ENCODE measurements at regions not wholly inside any gene's neighbourhood (a gene's known extent, or its start where the extent isn't known, plus 50 kb on each side); places are given as distances from the start of the nearest gene placed in this dataset.

- TF ChIP-seq CTCF (IDR thresholded peaks at IDR 0.05; ENCODE audit: insufficient read depth, missing control alignments) = no peak
- DNase-seq (ENCODE audit: insufficient read length, low spot score) = no peak
- FAIRE-seq = no peak
These were observed 91.8 kb upstream of the ENPP6 start for GRCh38 chr4:184309241-184310170.

- FAIRE-seq (no peak), DNase-seq (ENCODE audit: insufficient read length, low spot score) (no peak)
- no peak for TF ChIP-seq CTCF (IDR thresholded peaks at IDR 0.05; ENCODE audit: insufficient read depth, missing control alignments)
These were observed 89.3 kb upstream of the ENPP6 start for GRCh38 chr4:184306949-184307348.

- no peak for TF ChIP-seq CTCF (IDR thresholded peaks at IDR 0.05; ENCODE audit: insufficient read depth, missing control alignments)
- no peak for FAIRE-seq
- DNase-seq (ENCODE audit: insufficient read length, low spot score) = no peak
These were observed 88.8 kb upstream of the ENPP6 start for GRCh38 chr4:184306470-184306869.

GRCh38 chr4:184300816-184301215, 83.1 kb upstream of the ENPP6 start:
- TF ChIP-seq CTCF (IDR thresholded peaks at IDR 0.05; ENCODE audit: insufficient read depth, missing control alignments) = no peak

GRCh38 chr4:184298254-184298653, 80.6 kb upstream of the ENPP6 start:
- DNase-seq (ENCODE audit: insufficient read length, low spot score) (no peak), FAIRE-seq (no peak)
- TF ChIP-seq CTCF (IDR thresholded peaks at IDR 0.05; ENCODE audit: insufficient read depth, missing control alignments) = no peak

More at GRCh38 chr4:184300816-184301215, 83.1 kb upstream of the ENPP6 start:
- FAIRE-seq (no peak), DNase-seq (ENCODE audit: insufficient read length, low spot score) (no peak)

- no peak for FAIRE-seq
- no peak for DNase-seq (ENCODE audit: insufficient read length, low spot score)
- no peak for TF ChIP-seq CTCF (IDR thresholded peaks at IDR 0.05; ENCODE audit: insufficient read depth, missing control alignments)
These were observed 77.5 kb upstream of the ENPP6 start for GRCh38 chr4:184295206-184295605.

GRCh38 chr4:184294606-184295133, 77.0 kb upstream of the ENPP6 start:
- TF ChIP-seq CTCF (IDR thresholded peaks at IDR 0.05; ENCODE audit: insufficient read depth, missing control alignments) = no peak
- FAIRE-seq (no peak), DNase-seq (ENCODE audit: insufficient read length, low spot score) (no peak)
